ENCODE measurements at regions not wholly inside any gene's neighbourhood (a gene's known extent, or its start where the extent isn't known, plus 50 kb on each side); places are given as distances from the start of the nearest gene placed in this dataset.

GRCh38 chr7:24411226-24411625 lies 127.2 kb downstream of the NPY start (continued):
- TF ChIP-seq ZBTB11 (CRISPR knock-in tag; IDR thresholded peaks at IDR 0.05), result no peak
- no peak for TF ChIP-seq SP1 (IDR thresholded peaks at IDR 0.05; ENCODE audit: low read depth, low read length)

- in situ Hi-C loops (cut with MboI), result no loop called here
- DNase-seq (ENCODE audit: low read depth, low spot score) (no peak), ATAC-seq (no peak), FAIRE-seq (no peak)
- Histone ChIP-seq H3K27me3 (replicated peaks in 1 of 2; ENCODE audit: control insufficient read depth in 2 of 2, insufficient read depth in 2 of 2, low read length in 1 of 2) (no peaks in the 10 kb centered on the region; a peak in 1 of 4 replicates), H3K4me3 (no peak overlapping the region), H3K9me3 (replicated peaks; ENCODE audit: control insufficient read depth, insufficient read depth, low read length) (peaks cover 2% of the 10 kb centered on the region; the same call in 2 of the 3 replicates), H3K9ac (ENCODE audit: control insufficient read depth, insufficient read depth, low read length) (no peak overlapping the region), H3K4me1 (ENCODE audit: control insufficient read depth, insufficient read depth, low read length) (no peaks in the 10 kb centered on the region), H2AFZ (ENCODE audit: control insufficient read depth, low read depth, low read length) (no peak overlapping the region), H4K20me1 (ENCODE audit: control insufficient read depth, insufficient read depth) (no peaks in the 10 kb centered on the region), H3K27ac (ENCODE audit: control insufficient read depth, insufficient read depth) (no peak overlapping the region), H3K4me2 (ENCODE audit: control insufficient read depth, insufficient read depth) (no peak overlapping the region), H3K79me2 (ENCODE audit: control insufficient read depth, insufficient read depth, low read length) (no peaks in the 10 kb centered on the region), H3K36me3 (ENCODE audit: control insufficient read depth in 2 of 2, insufficient read depth in 2 of 2, low read length in 1 of 2) (no peaks in the 10 kb centered on the region)
- RAD21 ChIA-PET (ENCODE audit: unreplicated experiment), result no interaction called here
- SMC1A ChIA-PET (ENCODE audit: uncharacterized antibody, unreplicated experiment), result interaction anchor here (0.8 kb wide), 1 partner anchor 53 kb away, joined by 3 read pairs; no protein-coding TSS in a partner anchor
- BruUV-seq (replicated peaks), result no TSS peak
- intact Hi-C loops (cut with micrococcal nuclease; ENCODE audit: unreplicated experiment), result no loop called here
- POLR2A ChIA-PET, result no interaction called here
- 68% methylated on average over 7 of the region's 7 CpGs for WGBS (ENCODE audit: insufficient coverage, insufficient replicate concordance, low lambda C conversion rate, missing lambda C conversion rate)
- CTCF ChIA-PET, result no interaction called here
- no peak for TF ChIP-seq STAT3 (IDR thresholded peaks at IDR 0.05; ENCODE audit: low read depth, low read length)
- no peak for TF ChIP-seq CREM (IDR thresholded peaks at IDR 0.05; ENCODE audit: low read depth)
- TF ChIP-seq CHD2 (IDR thresholded peaks at IDR 0.05; ENCODE audit: borderline replicate concordance, low read depth, low read length), result no peak
- TF ChIP-seq BCL3 (IDR thresholded peaks at IDR 0.05; ENCODE audit: borderline replicate concordance, insufficient read depth, low read depth, low read length, poor library complexity, severe bottlenecking), result no peak
- TF ChIP-seq PRDM15 (CRISPR knock-in tag; IDR thresholded peaks at IDR 0.05), result no peak
- no peak for TF ChIP-seq SREBF1 (IDR thresholded peaks at IDR 0.05; ENCODE audit: low read length)
- TF ChIP-seq EZH2 (IDR thresholded peaks at IDR 0.05; ENCODE audit: borderline replicate concordance, control insufficient read depth, low read depth, low read length), result no peak
- no peak for TF ChIP-seq SMAD1 (IDR thresholded peaks at IDR 0.05; ENCODE audit: low read depth, partially characterized antibody)
- TF ChIP-seq TCF12 (IDR thresholded peaks at IDR 0.05; ENCODE audit: low read depth, low read length), result no peak
- TF ChIP-seq ATF3 (IDR thresholded peaks at IDR 0.05; ENCODE audit: borderline replicate concordance, extremely low read depth, low read depth, low read length), result no peak
- no peak for TF ChIP-seq MYB (IDR thresholded peaks at IDR 0.05; ENCODE audit: borderline replicate concordance, low read depth, low read length)
- no peak for TF ChIP-seq YBX1 (IDR thresholded peaks at IDR 0.05)
- no peak for TF ChIP-seq SP1 (IDR thresholded peaks at IDR 0.05; ENCODE audit: low read depth, low read length)
Measured at GRCh38 chr7:24417526-24418120, 133.6 kb downstream of the NPY start.

All from GM12878 (cell line).